GM12873 (cell line): ENCODE measurements at regions not wholly inside any gene's neighbourhood (a gene's known extent, or its start where the extent isn't known, plus 50 kb on each side); places are given as distances from the start of the nearest gene placed in this dataset.

ENCODE experiments used
- CTCF ChIP-seq: IDR thresholded peaks from 2 replicates; pipeline ENCODE4 v1.5.1; 2012; ENCODE audit warnings: low read depth, mild to moderate bottlenecking, moderate library complexity, low read length, control low read depth; ENCODE audit not compliant: insufficient read depth; ENCODE audit errors: missing control alignments

GRCh38 chr13:44801990-44802389 is 187.3 kb downstream of the NUFIP1 start:
- no peak for TF ChIP-seq CTCF

GRCh38 chr13:44800626-44801025 is 188.6 kb downstream of the NUFIP1 start:
- no peak for TF ChIP-seq CTCF

- no peak for TF ChIP-seq CTCF
These were observed 191.6 kb downstream of the NUFIP1 start for GRCh38 chr13:44797685-44798084.

- TF ChIP-seq CTCF: no peak
These were observed 192.4 kb downstream of the NUFIP1 start for GRCh38 chr13:44796597-44797490.

- no peak for TF ChIP-seq CTCF
These were observed 194.1 kb downstream of the NUFIP1 start for GRCh38 chr13:44795176-44795575.

GRCh38 chr13:44792096-44792495 is 197.2 kb downstream of the NUFIP1 start:
- no peak for TF ChIP-seq CTCF

GRCh38 chr13:44790289-44790688 is 199.0 kb downstream of the NUFIP1 start:
- TF ChIP-seq CTCF: no peak
